ENCODE measurements at regions not wholly inside any gene's neighbourhood (a gene's known extent, or its start where the extent isn't known, plus 50 kb on each side); places are given as distances from the start of the nearest gene placed in this dataset.

- Histone ChIP-seq H3K36me3 (replicated peaks in 1 of 2) (no peaks in the 10 kb centered on the region), H3K27ac (no peak overlapping the region), H3K4me3 (no peak overlapping the region), H3K27me3 (no peaks in the 10 kb centered on the region), H3K9me3 (replicated peaks in 1 of 3) (no peaks in the 10 kb centered on the region), H3K4me1 (replicated peaks in 1 of 2) (no peaks in the 10 kb centered on the region)
- WGBS, 4 donors, result 75 to 90% (median 81%) methylated on average over 4 of the region's 4 CpGs
- intact Hi-C loops (cut with DNase I), result no loop called here
- DNase-seq, result no peak
- TF ChIP-seq CTCF (IDR thresholded peaks at IDR 0.05) (no peak), POLR2A (IDR thresholded peaks at IDR 0.05) (no peak)
Measured at GRCh38 chr6:71053475-71053874, 96.6 kb upstream of the B3GAT2 start.

DNA sequence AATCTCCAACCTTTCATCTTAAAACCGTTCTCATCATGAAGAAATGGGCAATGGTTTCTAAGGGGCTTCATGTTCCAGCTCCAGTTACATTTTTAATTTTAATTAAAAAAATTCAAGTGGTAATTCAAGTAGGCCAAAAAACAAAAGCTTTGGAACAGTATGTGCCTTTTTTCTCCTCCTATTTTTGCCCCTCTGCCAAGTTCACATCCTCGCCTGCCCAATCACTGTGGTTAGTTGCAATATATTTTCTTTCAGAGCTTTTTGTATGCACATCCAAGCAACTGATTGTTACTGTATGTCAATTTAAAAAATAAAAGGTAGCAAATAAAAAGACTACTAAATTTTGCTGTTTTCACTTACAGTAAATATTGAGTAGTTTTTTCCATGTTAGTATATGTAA, 99.8 kb upstream of the B3GAT2 start:
- Histone ChIP-seq H3K4me3 (no peak overlapping the region), H3K9me3 (replicated peaks in 1 of 3) (no peaks in the 10 kb centered on the region), H3K27ac (no peak overlapping the region), H3K4me1 (replicated peaks in 1 of 2) (no peaks in the 10 kb centered on the region), H3K27me3 (no peaks in the 10 kb centered on the region), H3K36me3 (replicated peaks in 1 of 2) (no peaks in the 10 kb centered on the region)
- 33 to 60% (median 47%) methylated on average over 2 of the region's 2 CpGs for WGBS, 4 donors
- TF ChIP-seq POLR2A (IDR thresholded peaks at IDR 0.05) (no peak), CTCF (IDR thresholded peaks at IDR 0.05) (no peak)
- no peak for DNase-seq
- intact Hi-C loops (cut with DNase I), result no loop called here

DNA sequence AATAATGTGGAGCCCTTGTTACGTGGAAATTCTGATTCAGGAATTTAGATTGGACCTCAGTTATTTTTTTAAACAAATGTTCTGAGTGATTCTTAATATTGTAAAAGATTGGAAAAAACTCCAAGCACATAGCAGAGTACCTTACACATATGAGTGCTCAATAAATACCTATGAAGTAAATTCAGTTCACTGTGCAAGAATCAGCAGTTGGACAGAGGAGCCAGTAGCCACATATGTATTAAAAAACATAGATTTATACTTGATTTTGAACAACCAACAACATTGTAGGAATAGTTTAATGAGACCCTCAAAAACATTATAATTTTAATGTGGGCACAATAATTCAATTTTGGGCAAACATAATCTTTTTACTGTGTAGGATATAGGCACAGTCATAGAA, 109.3 kb upstream of the B3GAT2 start:
- Histone ChIP-seq H3K27ac (no peak overlapping the region), H3K27me3 (no peaks in the 10 kb centered on the region), H3K36me3 (replicated peaks in 1 of 2) (no peaks in the 10 kb centered on the region), H3K4me3 (no peak overlapping the region), H3K9me3 (replicated peaks in 1 of 3) (no peaks in the 10 kb centered on the region), H3K4me1 (replicated peaks in 1 of 2) (no peaks in the 10 kb centered on the region)
- TF ChIP-seq CTCF (IDR thresholded peaks at IDR 0.05) (no peak), POLR2A (IDR thresholded peaks at IDR 0.05) (no peak)
- WGBS, 4 donors, result 79 to 85% (median 81%) methylated on average over 1 of the region's 1 CpG
- intact Hi-C loops (cut with DNase I), result no loop called here
- no peak for DNase-seq

GRCh38 chr6:71067816-71068215, 111.0 kb upstream of the B3GAT2 start:
- no peaks in the 10 kb centered on the region for H3K9me3 ChIP-seq (replicated peaks in 1 of 3)
- H3K4me3 ChIP-seq, result no peak overlapping the region
- intact Hi-C loops (cut with DNase I), result no loop called here
- no peaks in the 10 kb centered on the region for H3K4me1 ChIP-seq (replicated peaks in 1 of 2)
- no peaks in the 10 kb centered on the region for H3K36me3 ChIP-seq (replicated peaks in 1 of 2)
- DNase-seq, result no peak
- TF ChIP-seq POLR2A (IDR thresholded peaks at IDR 0.05) (no peak), CTCF (IDR thresholded peaks at IDR 0.05) (no peak)
- WGBS, 4 donors, result 80 to 88% (median 86%) methylated on average over 5 of the region's 5 CpGs
- no peak overlapping the region for H3K27ac ChIP-seq
- H3K27me3 ChIP-seq, result no peaks in the 10 kb centered on the region

Measured in adrenal gland (tissue), 9 donors.